OCI-LY1 (cell line): ENCODE measurements at regions not wholly inside any gene's neighbourhood (a gene's known extent, or its start where the extent isn't known, plus 50 kb on each side); places are given as distances from the start of the nearest gene placed in this dataset.

Experiments used
- H2AFZ ChIP-seq: fragments of 200-600 bp; sonication (generic), shearing (Covaris generic); 2 replicates; pipeline ENCODE4 v1.6.0; 2014; ENCODE audit warnings: antibody characterized with exemption, mild to moderate bottlenecking, low read length
- H3F3A ChIP-seq: fragments of 200-600 bp; sonication (generic), shearing (Covaris generic); 2 replicates; pipeline ENCODE4 v1.6.0; 2014; ENCODE audit warnings: mild to moderate bottlenecking, antibody characterized with exemption, low read length, moderate library complexity; ENCODE audit not compliant: insufficient read depth
- H3K27ac ChIP-seq: fragments of 200-600 bp; sonication (generic); 2 replicates; pipeline ENCODE4 v1.5.1; 2014; ENCODE audit warnings: low read length, mixed run types, mild to moderate bottlenecking, low read depth; ENCODE audit not compliant: poor library complexity, severe bottlenecking
- H3K27me3 ChIP-seq: fragments of 200-600 bp; sonication (generic); 2 replicates; pipeline ENCODE4 v1.6.0; 2014; ENCODE audit warnings: antibody characterized with exemption, mild to moderate bottlenecking, low read length, moderate library complexity; ENCODE audit not compliant: insufficient read depth
- H3K36me3 ChIP-seq: fragments of 200-600 bp; sonication (generic); 2 replicates; pipeline ENCODE4 v1.6.1; 2014; ENCODE audit warnings: mild to moderate bottlenecking, antibody characterized with exemption, low read length, moderate library complexity, mixed read lengths; ENCODE audit not compliant: insufficient read depth
- H3K4me1 ChIP-seq: fragments of 200-600 bp; sonication (generic); 2 replicates; pipeline ENCODE4 v1.5.1; 2014; ENCODE audit warnings: mild to moderate bottlenecking, low read length, moderate library complexity; ENCODE audit not compliant: insufficient read depth, severe bottlenecking
- H3K4me2 ChIP-seq: fragments of 200-600 bp; sonication (generic), shearing (Covaris generic); 2 replicates; pipeline ENCODE4 v1.6.1; 2014; ENCODE audit warnings: low read length
- H3K4me3 ChIP-seq: fragments of 200-600 bp; sonication (generic); 2 replicates; pipeline ENCODE4 v1.5.1; 2014; ENCODE audit warnings: low read length, low read depth, mild to moderate bottlenecking, mixed read lengths; ENCODE audit not compliant: poor library complexity, severe bottlenecking
- H3K79me2 ChIP-seq: fragments of 200-600 bp; shearing (Covaris generic); 2 replicates; pipeline ENCODE4 v1.6.1; 2016; ENCODE audit warnings: mixed run types, low read length, mixed read lengths; ENCODE audit not compliant: insufficient read depth
- H3K9ac ChIP-seq: fragments of 200-600 bp; sonication (generic), shearing (Covaris generic); 2 replicates; pipeline ENCODE4 v1.6.1; 2014; ENCODE audit warnings: mild to moderate bottlenecking, low read length, mixed read lengths
- H3K9me2 ChIP-seq: fragments of 200-600 bp; sonication (generic), shearing (Covaris generic); 2 replicates; pipeline ENCODE4 v1.6.1; 2014; ENCODE audit warnings: low read depth, mild to moderate bottlenecking, low read length, mixed read lengths
- H3K9me3 ChIP-seq: fragments of 200-600 bp; shearing (Covaris generic); 2 replicates; pipeline ENCODE4 v1.6.1; 2014; ENCODE audit warnings: low read length, mixed read lengths
- H4K20me1 ChIP-seq: fragments of 200-600 bp; sonication (generic), shearing (Covaris generic); 2 replicates; pipeline ENCODE4 v1.6.0; 2016; ENCODE audit warnings: mild to moderate bottlenecking, low read length; ENCODE audit not compliant: insufficient read depth
- CTCF ChIP-seq: fragments of 200-600 bp; sonication (generic), shearing (Covaris generic); IDR thresholded peaks from 2 replicates; pipeline ENCODE4 v1.5.1; 2017; ENCODE audit warnings: mild to moderate bottlenecking, antibody characterized with exemption, low read length, moderate library complexity, mixed read lengths
- EZH2 ChIP-seq: fragments of 200-600 bp; sonication (generic), shearing (Covaris generic); IDR thresholded peaks from 2 replicates; pipeline ENCODE4 v1.8.0; 2017; ENCODE audit warnings: borderline replicate concordance, mixed run types, mild to moderate bottlenecking, antibody characterized with exemption, low read length, moderate library complexity, mixed read lengths

GRCh38 chr5:174436750-174437149, 287.6 kb upstream of the MSX2 start:
- Histone ChIP-seq H3K9me3 (no peaks in the 10 kb centered on the region), H2AFZ (no peak overlapping the region), H3K79me2 (no peaks in the 10 kb centered on the region), H3K4me1 (no peaks in the 10 kb centered on the region), H3K4me2 (no peak overlapping the region), H3K4me3 (no peak overlapping the region), H3K36me3 (no peaks in the 10 kb centered on the region), H3K9me2 (no peaks in the 10 kb centered on the region), H4K20me1 (no peaks in the 10 kb centered on the region), H3K27me3 (no peaks in the 10 kb centered on the region), H3K27ac (no peak overlapping the region), H3F3A (no peaks in the 10 kb centered on the region), H3K9ac (no peak overlapping the region)
- TF ChIP-seq CTCF: no peak
- TF ChIP-seq EZH2: no peak

- no peak overlapping the region for H3K4me3 ChIP-seq
- no peak overlapping the region for H2AFZ ChIP-seq
- H3K4me2 ChIP-seq: no peak overlapping the region
- no peaks in the 10 kb centered on the region for H4K20me1 ChIP-seq
- H3K27ac ChIP-seq: no peak overlapping the region
- no peaks in the 10 kb centered on the region for H3F3A ChIP-seq
- no peaks in the 10 kb centered on the region for H3K27me3 ChIP-seq
- no peaks in the 10 kb centered on the region for H3K9me2 ChIP-seq
- no peaks in the 10 kb centered on the region for H3K79me2 ChIP-seq
- no peaks in the 10 kb centered on the region for H3K9me3 ChIP-seq
- H3K36me3 ChIP-seq: no peaks in the 10 kb centered on the region
- H3K4me1 ChIP-seq: no peaks in the 10 kb centered on the region
- TF ChIP-seq EZH2 (no peak), CTCF (no peak)
- H3K9ac ChIP-seq: no peak overlapping the region
Measured at GRCh38 chr5:174444479-174445188, 279.7 kb upstream of the MSX2 start.

DNA sequence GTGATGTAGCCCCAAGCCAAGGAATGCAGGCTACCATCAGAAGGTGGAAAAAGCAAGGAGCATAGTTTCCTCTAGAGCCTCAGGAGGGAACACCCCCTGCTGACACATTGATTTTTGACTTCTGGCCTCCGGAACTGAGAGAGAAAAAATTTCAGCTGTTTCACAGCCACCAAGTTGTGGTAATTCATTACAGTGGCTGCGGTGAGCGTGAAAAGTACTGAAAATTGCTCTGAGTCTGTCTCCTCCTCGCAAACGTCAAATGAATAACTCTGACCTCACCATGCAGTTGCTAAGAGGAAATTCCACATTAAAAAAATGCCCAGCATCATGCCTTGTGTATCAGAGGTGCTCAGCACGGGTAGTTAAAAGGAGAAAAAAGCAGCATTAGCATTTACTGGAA, 277.9 kb upstream of the MSX2 start:
- Histone ChIP-seq H3K9me3 (no peaks in the 10 kb centered on the region), H3K4me1 (no peaks in the 10 kb centered on the region), H4K20me1 (no peaks in the 10 kb centered on the region), H3K4me2 (no peak overlapping the region), H3K4me3 (no peak overlapping the region), H3K36me3 (no peaks in the 10 kb centered on the region), H3K27me3 (no peaks in the 10 kb centered on the region), H2AFZ (no peak overlapping the region), H3K9ac (no peak overlapping the region), H3K79me2 (no peaks in the 10 kb centered on the region), H3F3A (no peaks in the 10 kb centered on the region), H3K27ac (no peak overlapping the region), H3K9me2 (no peaks in the 10 kb centered on the region)
- no peak for TF ChIP-seq EZH2
- no peak for TF ChIP-seq CTCF
